Adrenal gland (tissue), 9 donors: ENCODE measurements at regions not wholly inside any gene's neighbourhood (a gene's known extent, or its start where the extent isn't known, plus 50 kb on each side); places are given as distances from the start of the nearest gene placed in this dataset.

Experiments used
- DNase-seq, 7 donors: peaks; one replicate each; pipeline ENCODE4 v3.0.0-alpha.2; 2019 to 2020
- H3K27ac ChIP-seq, 5 donors: fragments of 200-600 bp; sonication (generic) in 4 of 5; 1 replicate in 3 of 5; 2 replicates in 2 of 5; pipeline versions ENCODE4 v1.5.1 to v1.8.0; 2016 to 2020; ENCODE audit warnings: mild to moderate bottlenecking in 1 of 5
- H3K27me3 ChIP-seq: fragments of 200-600 bp; 2 replicates; pipeline ENCODE4 v1.8.0; 2021
- H3K36me3 ChIP-seq, 2 donors: fragments of 200-600 bp; replicated peaks in 1 of 2; 1 replicate in 1 of 2; 2 replicates in 1 of 2; pipeline versions ENCODE4 v1.5.1 to v1.8.0; 2018 to 2022
- H3K4me1 ChIP-seq, 2 donors: fragments of 200-600 bp; replicated peaks in 1 of 2; 1 replicate in 1 of 2; 2 replicates in 1 of 2; pipeline versions ENCODE4 v1.5.1 to v1.8.0; 2018 to 2021
- H3K4me3 ChIP-seq, 4 donors: fragments of 200-600 bp; sonication (generic) in 3 of 4; one replicate each; pipeline ENCODE4 v1.5.1; 2016 to 2018
- H3K9me3 ChIP-seq, 3 donors: fragments of 200-600 bp; sonication (generic) in 1 of 3; replicated peaks in 1 of 3; 1 replicate in 2 of 3; 2 replicates in 1 of 3; pipeline versions ENCODE4 v1.5.1 to v1.8.0; 2016 to 2021
- POLR2A ChIP-seq, 2 donors: fragments of 450-650 bp; IDR thresholded peaks; one replicate each; pipeline ENCODE4 v1.6.1; 2017; ENCODE audit warnings: antibody characterized with exemption in 2 of 2, mild to moderate bottlenecking in 2 of 2, moderate library complexity in 1 of 2
- whole genome bisulfite sequencing, 4 donors: extraction: QIAGEN DNeasy Blood & Tissue Kit in 2 of 4; methylation state at CpG; one replicate each; pipeline versions ENCODE4 v1.1.5 to v1.1.7; 2013 to 2017; 5-methylcytosine and 5-hydroxymethylcytosine counted together
- intact Hi-C, 2 donors: fragments of 100-400 bp; cut with DNase I; formaldehyde crosslinking; loops; one replicate each; pipeline versions ENCODE4 v1.14.1 to v1.15.0; 2022 to 2023
- TF ChIP-seq, protein P1 (sequence below), 6 experiments: fragments of 450-650 bp in 4 of 6; fragments of 200-600 bp in 2 of 6; sonication (generic) in 1 of 6; IDR thresholded peaks; 1 replicate in 5 of 6; 2 replicates in 1 of 6; pipeline versions ENCODE4 v1.5.1 to v1.8.0; 2016 to 2021; ENCODE audit warnings: antibody characterized with exemption in 6 of 6, mild to moderate bottlenecking in 2 of 6, moderate library complexity in 1 of 6
- donor health status: healthy with polysubstance abuse.
- donor health status: Bipolar disorder and iron deficiency.
- donor health status: DM: yes; HTN: yes; CAD: no.
- donor health status: DM: no; HTN: no; CAD: no.
- donor health status: DM: no; HTN: no; CAD: no.

DNA sequence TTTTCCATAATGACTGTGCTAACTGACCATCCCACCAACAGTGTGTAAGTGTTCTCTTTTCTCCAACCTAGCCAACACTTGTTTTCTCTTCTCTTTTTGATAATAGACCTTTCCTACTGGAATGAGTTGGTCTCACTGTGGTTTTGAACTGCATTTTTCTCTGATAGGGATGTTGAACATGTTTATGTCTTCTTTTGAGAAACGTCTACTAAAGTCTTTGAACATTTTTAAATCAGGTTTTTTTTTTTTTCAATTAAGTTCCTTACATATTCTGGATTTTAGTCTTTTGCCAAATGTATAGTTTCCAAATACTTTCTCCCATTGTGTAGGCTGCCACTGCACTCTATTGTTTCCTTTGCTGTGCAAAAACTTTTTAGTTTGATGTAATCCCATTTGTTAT lies 405.5 kb upstream of the FIGN start:
- Histone ChIP-seq H3K27me3 (no peaks in the 10 kb centered on the region), H3K9me3 (no peaks in the 10 kb centered on the region), H3K27ac (no peak overlapping the region), H3K4me1 (no peaks in the 10 kb centered on the region), H3K36me3 (no peaks in the 10 kb centered on the region), H3K4me3 (no peak overlapping the region)
- no peak for DNase-seq
- TF ChIP-seq, protein P1, sequence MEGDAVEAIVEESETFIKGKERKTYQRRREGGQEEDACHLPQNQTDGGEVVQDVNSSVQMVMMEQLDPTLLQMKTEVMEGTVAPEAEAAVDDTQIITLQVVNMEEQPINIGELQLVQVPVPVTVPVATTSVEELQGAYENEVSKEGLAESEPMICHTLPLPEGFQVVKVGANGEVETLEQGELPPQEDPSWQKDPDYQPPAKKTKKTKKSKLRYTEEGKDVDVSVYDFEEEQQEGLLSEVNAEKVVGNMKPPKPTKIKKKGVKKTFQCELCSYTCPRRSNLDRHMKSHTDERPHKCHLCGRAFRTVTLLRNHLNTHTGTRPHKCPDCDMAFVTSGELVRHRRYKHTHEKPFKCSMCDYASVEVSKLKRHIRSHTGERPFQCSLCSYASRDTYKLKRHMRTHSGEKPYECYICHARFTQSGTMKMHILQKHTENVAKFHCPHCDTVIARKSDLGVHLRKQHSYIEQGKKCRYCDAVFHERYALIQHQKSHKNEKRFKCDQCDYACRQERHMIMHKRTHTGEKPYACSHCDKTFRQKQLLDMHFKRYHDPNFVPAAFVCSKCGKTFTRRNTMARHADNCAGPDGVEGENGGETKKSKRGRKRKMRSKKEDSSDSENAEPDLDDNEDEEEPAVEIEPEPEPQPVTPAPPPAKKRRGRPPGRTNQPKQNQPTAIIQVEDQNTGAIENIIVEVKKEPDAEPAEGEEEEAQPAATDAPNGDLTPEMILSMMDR (IDR thresholded peaks at IDR 0.05) = no peak
- TF ChIP-seq POLR2A (IDR thresholded peaks at IDR 0.05) = no peak
- intact Hi-C loops = no loop called here
- 33 to 36% (median 34%) methylated on average over 1 of the region's 1 CpG for WGBS, 4 donors

DNA sequence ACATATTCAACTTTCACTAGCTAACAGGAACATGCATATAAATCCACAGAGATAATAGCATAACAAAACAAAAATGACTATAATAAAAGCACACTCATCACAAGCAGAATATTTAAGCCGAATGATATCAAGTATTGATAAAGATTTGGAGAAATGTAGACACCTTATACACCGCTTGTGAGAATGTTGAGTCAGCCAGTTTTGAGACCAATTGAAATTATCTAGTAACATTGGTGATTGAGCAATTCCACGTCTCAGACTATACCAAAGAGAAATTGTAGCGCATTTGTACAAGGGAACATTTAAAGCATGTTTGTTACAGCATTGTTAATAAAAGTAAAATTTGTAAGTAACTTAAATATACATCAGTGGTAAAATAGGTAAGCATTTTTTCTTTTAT lies 402.9 kb upstream of the FIGN start:
- intact Hi-C loops = no loop called here
- Histone ChIP-seq H3K27me3 (no peaks in the 10 kb centered on the region), H3K9me3 (no peaks in the 10 kb centered on the region), H3K27ac (no peak overlapping the region), H3K4me1 (no peaks in the 10 kb centered on the region), H3K36me3 (no peaks in the 10 kb centered on the region), H3K4me3 (no peak overlapping the region)
- DNase-seq = no peak
- TF ChIP-seq, protein P1 (IDR thresholded peaks at IDR 0.05) = no peak
- TF ChIP-seq POLR2A (IDR thresholded peaks at IDR 0.05) = no peak
- WGBS, 4 donors = 75 to 84% (median 80%) methylated on average over 4 of the region's 4 CpGs

DNA sequence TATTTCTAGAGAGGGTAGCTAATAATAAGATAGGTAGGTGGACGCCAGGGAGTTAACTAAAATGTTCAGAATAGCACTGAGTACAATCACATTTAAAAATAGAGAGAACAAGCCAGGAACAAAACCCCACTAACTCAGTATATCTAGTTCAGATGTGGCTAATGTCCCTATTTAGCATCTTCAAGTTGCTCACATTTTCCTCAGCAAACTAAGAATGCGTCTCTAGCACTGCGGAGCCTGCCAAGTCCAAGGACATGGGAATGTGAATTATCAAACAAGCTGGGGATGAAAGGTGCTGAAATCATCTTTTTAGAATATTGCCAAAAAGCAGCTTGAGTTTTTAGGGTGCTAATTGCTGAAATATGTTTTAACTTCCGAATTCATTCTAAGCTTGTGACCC lies 398.5 kb upstream of the FIGN start:
- H3K36me3 ChIP-seq = no peaks in the 10 kb centered on the region
- intact Hi-C loops = no loop called here
- no peaks in the 10 kb centered on the region for H3K27me3 ChIP-seq
- WGBS, 4 donors = 51 to 64% (median 53%) methylated on average over 4 of the region's 4 CpGs
- TF ChIP-seq, protein P1 (IDR thresholded peaks at IDR 0.05) = no peak
- TF ChIP-seq POLR2A (IDR thresholded peaks at IDR 0.05) = no peak
- H3K9me3 ChIP-seq = no peaks in the 10 kb centered on the region
- H3K4me3 ChIP-seq = no peak overlapping the region
- H3K27ac ChIP-seq = no peak overlapping the region
- H3K4me1 ChIP-seq = no peaks in the 10 kb centered on the region
- DNase-seq = no peak

DNA sequence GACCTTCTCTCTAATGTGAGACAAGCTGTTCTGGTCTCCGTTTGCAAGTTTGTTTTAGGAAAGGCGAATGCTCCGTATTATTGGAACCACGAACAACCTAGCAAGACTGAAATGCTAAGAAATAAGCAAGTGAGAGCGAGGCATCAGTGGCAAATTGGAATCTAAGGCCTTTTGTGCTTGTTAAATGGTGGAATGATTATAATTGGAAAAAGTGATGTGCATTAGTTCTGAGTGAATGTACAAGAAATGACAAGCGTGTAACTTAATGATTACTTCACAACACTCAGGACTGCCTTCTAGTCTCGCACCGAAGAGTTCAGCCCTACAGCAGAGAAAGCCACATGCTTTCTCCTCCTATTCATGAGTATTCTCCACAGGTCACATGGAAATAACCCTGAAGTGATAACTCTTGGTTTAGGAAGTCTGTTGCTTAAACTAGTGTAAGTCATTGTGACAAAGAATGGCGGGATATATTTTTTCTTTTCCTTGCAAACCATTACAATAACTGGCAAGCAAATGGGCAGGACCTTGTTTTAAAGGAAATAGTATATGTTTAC lies 392.2 kb upstream of the FIGN start:
- Histone ChIP-seq H3K9me3 (no peaks in the 10 kb centered on the region), H3K4me3 (no peak overlapping the region), H3K4me1 (no peaks in the 10 kb centered on the region), H3K36me3 (no peaks in the 10 kb centered on the region), H3K27me3 (no peaks in the 10 kb centered on the region), H3K27ac (no peak overlapping the region)
- TF ChIP-seq, protein P1 (IDR thresholded peaks at IDR 0.05) = no peak
- TF ChIP-seq POLR2A (IDR thresholded peaks at IDR 0.05) = no peak
- intact Hi-C loops = no loop called here
- no peak for DNase-seq
- 76 to 85% (median 80%) methylated on average over 9 of the region's 9 CpGs for whole genome bisulfite sequencing, 4 donors
